SU-DHL-6 (cell line): ENCODE measurements at regions not wholly inside any gene's neighbourhood (a gene's known extent, or its start where the extent isn't known, plus 50 kb on each side); places are given as distances from the start of the nearest gene placed in this dataset.

Experiments used
- H2AFZ ChIP-seq: fragments of 200-600 bp; sonication (generic); 2 replicates; pipeline ENCODE4 v1.6.1; 2014; ENCODE audit warnings: low read depth, mild to moderate bottlenecking, moderate library complexity, mixed read lengths, antibody characterized with exemption, low read length; ENCODE audit not compliant: severe bottlenecking
- H3F3A ChIP-seq: fragments of 200-600 bp; shearing (Covaris generic); 2 replicates; pipeline ENCODE4 v1.6.0; 2016; ENCODE audit warnings: antibody characterized with exemption, mild to moderate bottlenecking; ENCODE audit not compliant: insufficient read depth
- H3K27ac ChIP-seq: fragments of 200-600 bp; sonication (generic); 2 replicates; pipeline ENCODE4 v1.5.1; 2016; ENCODE audit warnings: low read depth, mild to moderate bottlenecking, low read length, moderate library complexity, mixed read lengths
- H3K27me3 ChIP-seq: fragments of 200-600 bp; sonication (generic), shearing (Covaris generic); 2 replicates; pipeline ENCODE4 v1.6.0; 2014; ENCODE audit warnings: mild to moderate bottlenecking, low read length
- H3K36me3 ChIP-seq: fragments of 200-600 bp; sonication (generic); 2 replicates; pipeline ENCODE4 v1.6.1; 2014; ENCODE audit warnings: mild to moderate bottlenecking, low read length, mixed read lengths
- H3K4me2 ChIP-seq: fragments of 300-600, 200-600 bp; shearing (Covaris generic), sonication (generic); 2 replicates; pipeline ENCODE4 v1.6.0; 2014; ENCODE audit warnings: low read length, low read depth, mild to moderate bottlenecking; ENCODE audit not compliant: poor library complexity, severe bottlenecking
- H3K4me3 ChIP-seq: fragments of 200-600 bp; sonication (generic); 2 replicates; pipeline ENCODE4 v1.5.1; 2014; ENCODE audit warnings: antibody characterized with exemption, low read length, mild to moderate bottlenecking, mixed read lengths; ENCODE audit not compliant: insufficient read depth, poor library complexity, severe bottlenecking
- H3K79me2 ChIP-seq: fragments of 200-600 bp; sonication (generic); 2 replicates; pipeline ENCODE4 v1.6.1; 2014; ENCODE audit warnings: mild to moderate bottlenecking, low read length, moderate library complexity; ENCODE audit not compliant: insufficient read depth
- H3K9ac ChIP-seq: fragments of 200-600 bp; sonication (generic); 2 replicates; pipeline ENCODE4 v1.7.0; 2014; ENCODE audit warnings: mild to moderate bottlenecking, low read length
- H3K9me2 ChIP-seq: fragments of 200-600 bp; sonication (generic); replicated peaks from 2 replicates; pipeline ENCODE4 v1.6.1; 2014; ENCODE audit warnings: low read length; ENCODE audit not compliant: insufficient read depth
- H3K9me3 ChIP-seq: fragments of 200-600 bp; sonication (generic); 2 replicates; pipeline ENCODE4 v1.6.1; 2014; ENCODE audit warnings: low read length, mixed read lengths; ENCODE audit not compliant: insufficient read depth
- H4K20me1 ChIP-seq: fragments of 200-600 bp; sonication (generic); 2 replicates; pipeline ENCODE4 v1.6.1; 2014; ENCODE audit warnings: low read depth, mild to moderate bottlenecking, antibody characterized with exemption, low read length, moderate library complexity, mixed read lengths
- CTCF ChIP-seq: fragments of 200-600 bp; sonication (generic); IDR thresholded peaks from one replicate; pipeline ENCODE4 v1.5.1; 2017; ENCODE audit warnings: antibody characterized with exemption, mild to moderate bottlenecking, low read length, moderate library complexity; ENCODE audit not compliant: insufficient read depth, poor library complexity, severe bottlenecking
- EZH2phosphoT487 ChIP-seq: fragments of 200-600 bp; sonication (generic), shearing (Covaris generic); conservative IDR thresholded peaks from 2 replicates; pipeline ENCODE4 v1.6.1; 2018; ENCODE audit warnings: mild to moderate bottlenecking, antibody characterized with exemption, low read length, moderate library complexity, mixed read lengths

- Histone ChIP-seq H3K36me3 (no peaks in the 10 kb centered on the region), H3K4me3 (no peak overlapping the region), H4K20me1 (no peaks in the 10 kb centered on the region), H3K9ac (no peak overlapping the region), H2AFZ (no peak overlapping the region), H3K27ac (no peak overlapping the region), H3K79me2 (no peaks in the 10 kb centered on the region), H3K4me2 (no peak overlapping the region), H3F3A (no peaks in the 10 kb centered on the region), H3K9me3 (no peaks in the 10 kb centered on the region), H3K27me3 (no peaks in the 10 kb centered on the region), H3K9me2 (no peaks in the 10 kb centered on the region)
- TF ChIP-seq EZH2phosphoT487 (no peak), CTCF (no peak)
Observed at GRCh38 chr14:98163873-98164272, 1108.1 kb downstream of the BCL11B start.

GRCh38 chr14:98165976-98166375 lies 1106.0 kb downstream of the BCL11B start:
- Histone ChIP-seq H3K79me2 (no peaks in the 10 kb centered on the region), H3K9me2 (no peaks in the 10 kb centered on the region), H3K36me3 (no peaks in the 10 kb centered on the region), H3K27ac (no peak overlapping the region), H3K4me3 (no peak overlapping the region), H3K27me3 (no peaks in the 10 kb centered on the region), H3K9me3 (no peaks in the 10 kb centered on the region), H3K9ac (no peak overlapping the region), H4K20me1 (no peaks in the 10 kb centered on the region), H3K4me2 (no peak overlapping the region), H3F3A (no peaks in the 10 kb centered on the region), H2AFZ (no peak overlapping the region)
- TF ChIP-seq EZH2phosphoT487: no peak
- TF ChIP-seq CTCF: no peak

GRCh38 chr14:98167275-98167674 lies 1104.7 kb downstream of the BCL11B start:
- Histone ChIP-seq H3K9me2 (no peaks in the 10 kb centered on the region), H3K4me2 (no peak overlapping the region), H3K27ac (no peak overlapping the region), H3K27me3 (no peaks in the 10 kb centered on the region), H3K9ac (no peak overlapping the region), H2AFZ (no peak overlapping the region), H3K9me3 (no peaks in the 10 kb centered on the region), H3K36me3 (no peaks in the 10 kb centered on the region), H3K4me3 (no peak overlapping the region), H3F3A (no peaks in the 10 kb centered on the region), H3K79me2 (no peaks in the 10 kb centered on the region), H4K20me1 (no peaks in the 10 kb centered on the region)
- TF ChIP-seq CTCF (no peak), EZH2phosphoT487 (no peak)

- Histone ChIP-seq H3K9me3 (no peaks in the 10 kb centered on the region), H3K9me2 (no peaks in the 10 kb centered on the region), H3K27me3 (no peaks in the 10 kb centered on the region), H3K36me3 (no peaks in the 10 kb centered on the region), H2AFZ (no peak overlapping the region), H3K4me2 (no peak overlapping the region), H3K4me3 (no peak overlapping the region), H4K20me1 (no peaks in the 10 kb centered on the region), H3K9ac (no peak overlapping the region), H3F3A (no peaks in the 10 kb centered on the region), H3K27ac (no peak overlapping the region), H3K79me2 (no peaks in the 10 kb centered on the region)
- TF ChIP-seq EZH2phosphoT487 (no peak), CTCF (no peak)
Observed at GRCh38 chr14:98167705-98168104, 1104.3 kb downstream of the BCL11B start.
